ENCODE measurements at regions not wholly inside any gene's neighbourhood (a gene's known extent, or its start where the extent isn't known, plus 50 kb on each side); places are given as distances from the start of the nearest gene placed in this dataset.

DNA sequence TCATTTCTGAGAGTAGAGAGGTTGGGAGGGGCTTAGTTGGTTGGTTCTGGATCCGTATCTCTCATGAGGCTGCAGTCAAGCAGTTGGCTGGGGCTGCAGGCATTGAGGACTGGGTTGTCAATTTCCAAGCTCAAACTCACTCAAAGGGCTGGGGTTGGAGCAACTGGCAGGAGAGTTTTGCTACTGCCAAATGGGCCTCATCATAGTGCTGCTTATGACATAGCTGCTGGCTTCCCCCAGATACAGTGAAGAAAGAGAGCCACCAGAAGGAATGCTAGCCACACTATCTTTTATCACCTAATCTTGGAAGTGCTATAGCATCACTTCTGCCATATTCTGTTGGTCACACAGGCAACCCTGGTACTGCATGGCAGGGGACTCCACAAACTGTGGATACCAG is 363.5 kb upstream of the USP24 start:
- no peak for FAIRE-seq
- no peak for DNase-seq (ENCODE audit: low read depth, low spot score)
- in situ Hi-C loops (cut with MboI) (no loop called here), intact Hi-C loops (cut with micrococcal nuclease; ENCODE audit: unreplicated experiment) (no loop called here)
- H2AFZ ChIP-seq (ENCODE audit: control insufficient read depth, low read depth, low read length): no peak overlapping the region
- POLR2A ChIA-PET: no interaction called here
- H3K4me3 ChIP-seq: no peak overlapping the region
- RAD21 ChIA-PET (ENCODE audit: unreplicated experiment): no interaction called here
- H3K79me2 ChIP-seq (ENCODE audit: control insufficient read depth, insufficient read depth, low read length): no peaks in the 10 kb centered on the region
- ATAC-seq: no peak
- 0% methylated on average over 1 of the region's 1 CpG for WGBS (ENCODE audit: insufficient coverage, insufficient replicate concordance, low lambda C conversion rate, missing lambda C conversion rate)
- no peaks in the 10 kb centered on the region for H3K9me3 ChIP-seq (replicated peaks; ENCODE audit: control insufficient read depth, insufficient read depth, low read length)
- no TSS peak for BruUV-seq (replicated peaks)
- H3K4me1 ChIP-seq (ENCODE audit: control insufficient read depth, insufficient read depth, low read length): no peaks in the 10 kb centered on the region
- H3K36me3 ChIP-seq (ENCODE audit: control insufficient read depth in 2 of 2, insufficient read depth in 2 of 2, low read length in 1 of 2): no peaks in the 10 kb centered on the region
- no peak overlapping the region for H3K4me2 ChIP-seq (ENCODE audit: control insufficient read depth, insufficient read depth)
- H3K9ac ChIP-seq (ENCODE audit: control insufficient read depth, insufficient read depth, low read length): no peak overlapping the region
- CTCF ChIA-PET: no interaction called here
- H3K27me3 ChIP-seq (replicated peaks in 1 of 2; ENCODE audit: control insufficient read depth in 2 of 2, insufficient read depth in 2 of 2, low read length in 1 of 2): no peaks in the 10 kb centered on the region
- H3K27ac ChIP-seq (ENCODE audit: control insufficient read depth, insufficient read depth): no peak overlapping the region
- SMC1A ChIA-PET (ENCODE audit: uncharacterized antibody, unreplicated experiment): no interaction called here
- H4K20me1 ChIP-seq (ENCODE audit: control insufficient read depth, insufficient read depth): no peaks in the 10 kb centered on the region
- TF ChIP-seq YBX1 (IDR thresholded peaks at IDR 0.05): no peak
- TF ChIP-seq, protein P1, sequence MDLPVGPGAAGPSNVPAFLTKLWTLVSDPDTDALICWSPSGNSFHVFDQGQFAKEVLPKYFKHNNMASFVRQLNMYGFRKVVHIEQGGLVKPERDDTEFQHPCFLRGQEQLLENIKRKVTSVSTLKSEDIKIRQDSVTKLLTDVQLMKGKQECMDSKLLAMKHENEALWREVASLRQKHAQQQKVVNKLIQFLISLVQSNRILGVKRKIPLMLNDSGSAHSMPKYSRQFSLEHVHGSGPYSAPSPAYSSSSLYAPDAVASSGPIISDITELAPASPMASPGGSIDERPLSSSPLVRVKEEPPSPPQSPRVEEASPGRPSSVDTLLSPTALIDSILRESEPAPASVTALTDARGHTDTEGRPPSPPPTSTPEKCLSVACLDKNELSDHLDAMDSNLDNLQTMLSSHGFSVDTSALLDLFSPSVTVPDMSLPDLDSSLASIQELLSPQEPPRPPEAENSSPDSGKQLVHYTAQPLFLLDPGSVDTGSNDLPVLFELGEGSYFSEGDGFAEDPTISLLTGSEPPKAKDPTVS (IDR thresholded peaks at IDR 0.05; ENCODE audit: low read depth, low read length): no peak

DNA sequence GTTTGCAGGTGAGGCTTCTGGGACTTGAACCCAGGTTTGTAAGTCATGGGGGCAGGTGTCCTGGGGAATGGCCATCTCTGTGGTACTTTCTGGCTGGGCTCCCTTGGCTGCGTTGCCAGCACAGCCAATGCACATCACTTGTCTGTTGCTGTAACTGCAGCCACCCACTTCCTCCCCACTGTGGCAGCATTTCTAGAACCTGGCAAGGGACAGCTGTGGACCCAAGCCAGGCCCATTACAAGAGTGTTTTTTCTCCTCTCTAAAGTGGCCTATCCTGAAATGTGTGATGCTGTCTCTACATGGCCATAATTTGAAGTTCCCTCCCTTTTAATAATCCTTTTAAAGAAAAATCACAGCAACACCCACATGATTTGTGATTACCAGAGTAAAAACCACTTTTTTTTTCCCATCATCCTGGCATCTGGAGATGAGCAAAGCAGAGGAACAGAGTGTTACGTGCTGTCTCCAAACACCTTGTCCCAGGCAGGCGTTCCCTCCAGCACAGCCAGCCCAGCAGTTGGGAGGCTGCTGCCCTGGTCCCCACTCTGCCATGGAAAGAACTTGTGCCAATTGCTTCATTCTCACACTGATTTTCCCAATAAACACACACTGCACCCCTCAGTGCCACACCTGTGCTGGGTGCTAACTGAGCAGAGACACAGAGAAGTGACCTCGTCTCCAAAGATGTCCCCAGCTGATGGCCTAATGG is 360.6 kb upstream of the USP24 start:
- POLR2A ChIA-PET: no interaction called here
- Histone ChIP-seq H3K36me3 (ENCODE audit: control insufficient read depth in 2 of 2, insufficient read depth in 2 of 2, low read length in 1 of 2) (no peaks in the 10 kb centered on the region), H4K20me1 (ENCODE audit: control insufficient read depth, insufficient read depth) (no peaks in the 10 kb centered on the region), H3K4me2 (ENCODE audit: control insufficient read depth, insufficient read depth) (no peak overlapping the region), H3K79me2 (ENCODE audit: control insufficient read depth, insufficient read depth, low read length) (no peaks in the 10 kb centered on the region), H3K9ac (ENCODE audit: control insufficient read depth, insufficient read depth, low read length) (no peak overlapping the region), H2AFZ (ENCODE audit: control insufficient read depth, low read depth, low read length) (no peak overlapping the region), H3K9me3 (replicated peaks; ENCODE audit: control insufficient read depth, insufficient read depth, low read length) (no peaks in the 10 kb centered on the region), H3K4me1 (ENCODE audit: control insufficient read depth, insufficient read depth, low read length) (no peaks in the 10 kb centered on the region), H3K27me3 (replicated peaks in 1 of 2; ENCODE audit: control insufficient read depth in 2 of 2, insufficient read depth in 2 of 2, low read length in 1 of 2) (no peaks in the 10 kb centered on the region), H3K27ac (ENCODE audit: control insufficient read depth, insufficient read depth) (no peak overlapping the region), H3K4me3 (no peak overlapping the region)
- RAD21 ChIA-PET (ENCODE audit: unreplicated experiment): no interaction called here
- no peak for DNase-seq (ENCODE audit: low read depth, low spot score)
- CTCF ChIA-PET: no interaction called here
- no TSS peak for BruUV-seq (replicated peaks)
- 6% methylated on average over 4 of the region's 4 CpGs for WGBS (ENCODE audit: insufficient coverage, insufficient replicate concordance, low lambda C conversion rate, missing lambda C conversion rate)
- intact Hi-C loops (cut with micrococcal nuclease; ENCODE audit: unreplicated experiment): no loop called here
- SMC1A ChIA-PET (ENCODE audit: uncharacterized antibody, unreplicated experiment): no interaction called here
- in situ Hi-C loops (cut with MboI): no loop called here
- no peak for FAIRE-seq
- no peak for ATAC-seq
- TF ChIP-seq, protein P2, sequence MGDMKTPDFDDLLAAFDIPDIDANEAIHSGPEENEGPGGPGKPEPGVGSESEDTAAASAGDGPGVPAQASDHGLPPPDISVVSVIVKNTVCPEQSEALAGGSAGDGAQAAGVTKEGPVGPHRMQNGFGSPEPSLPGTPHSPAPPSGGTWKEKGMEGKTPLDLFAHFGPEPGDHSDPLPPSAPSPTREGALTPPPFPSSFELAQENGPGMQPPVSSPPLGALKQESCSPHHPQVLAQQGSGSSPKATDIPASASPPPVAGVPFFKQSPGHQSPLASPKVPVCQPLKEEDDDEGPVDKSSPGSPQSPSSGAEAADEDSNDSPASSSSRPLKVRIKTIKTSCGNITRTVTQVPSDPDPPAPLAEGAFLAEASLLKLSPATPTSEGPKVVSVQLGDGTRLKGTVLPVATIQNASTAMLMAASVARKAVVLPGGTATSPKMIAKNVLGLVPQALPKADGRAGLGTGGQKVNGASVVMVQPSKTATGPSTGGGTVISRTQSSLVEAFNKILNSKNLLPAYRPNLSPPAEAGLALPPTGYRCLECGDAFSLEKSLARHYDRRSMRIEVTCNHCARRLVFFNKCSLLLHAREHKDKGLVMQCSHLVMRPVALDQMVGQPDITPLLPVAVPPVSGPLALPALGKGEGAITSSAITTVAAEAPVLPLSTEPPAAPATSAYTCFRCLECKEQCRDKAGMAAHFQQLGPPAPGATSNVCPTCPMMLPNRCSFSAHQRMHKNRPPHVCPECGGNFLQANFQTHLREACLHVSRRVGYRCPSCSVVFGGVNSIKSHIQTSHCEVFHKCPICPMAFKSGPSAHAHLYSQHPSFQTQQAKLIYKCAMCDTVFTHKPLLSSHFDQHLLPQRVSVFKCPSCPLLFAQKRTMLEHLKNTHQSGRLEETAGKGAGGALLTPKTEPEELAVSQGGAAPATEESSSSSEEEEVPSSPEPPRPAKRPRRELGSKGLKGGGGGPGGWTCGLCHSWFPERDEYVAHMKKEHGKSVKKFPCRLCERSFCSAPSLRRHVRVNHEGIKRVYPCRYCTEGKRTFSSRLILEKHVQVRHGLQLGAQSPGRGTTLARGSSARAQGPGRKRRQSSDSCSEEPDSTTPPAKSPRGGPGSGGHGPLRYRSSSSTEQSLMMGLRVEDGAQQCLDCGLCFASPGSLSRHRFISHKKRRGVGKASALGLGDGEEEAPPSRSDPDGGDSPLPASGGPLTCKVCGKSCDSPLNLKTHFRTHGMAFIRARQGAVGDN (IDR thresholded peaks at IDR 0.05): no peak
- TF ChIP-seq HDGF (IDR thresholded peaks at IDR 0.05) (no peak), BRCA1 (IDR thresholded peaks at IDR 0.05; ENCODE audit: low read depth, low read length) (no peak), GATAD2B (conservative IDR thresholded peaks at IDR 0.05; ENCODE audit: low read depth) (no peak), WRNIP1 (IDR thresholded peaks at IDR 0.05; ENCODE audit: borderline replicate concordance, low read depth, low read length) (no peak), RAD21 (IDR thresholded peaks at IDR 0.05; ENCODE audit: insufficient read depth, low read depth, low read length) (no peak), SP1 (IDR thresholded peaks at IDR 0.05; ENCODE audit: low read depth, low read length) (no peak), ZSCAN29 (IDR thresholded peaks at IDR 0.05) (no peak), RAD51 (IDR thresholded peaks at IDR 0.05) (no peak), NR2C1 (IDR thresholded peaks at IDR 0.05) (no peak), ATF7 (IDR thresholded peaks at IDR 0.05; ENCODE audit: low read depth) (no peak), RBBP5 (conservative IDR thresholded peaks at IDR 0.05) (no peak)
